ENCODE measurements at regions not wholly inside any gene's neighbourhood (a gene's known extent, or its start where the extent isn't known, plus 50 kb on each side); places are given as distances from the start of the nearest gene placed in this dataset.
"Not testable (repeated sequence)": the region's sequence is repeated elsewhere in the genome, so short reads cannot be mapped to it uniquely, and the experiment has no call there.

GRCh38 chr15:20440390-20440789 is 101.2 kb downstream of the GOLGA6L6 start:
- H3K9me3 ChIP-seq (ENCODE audit: control insufficient read depth, insufficient read depth, low read length); CTCF ChIA-PET; H3K23ac ChIP-seq (ENCODE audit: low read depth, low read length); H3K18ac ChIP-seq (ENCODE audit: low read depth, low read length); H4K8ac ChIP-seq (ENCODE audit: low read depth in 2 of 2, low read length in 2 of 2); H3K4ac ChIP-seq (ENCODE audit: low read depth, low read length); BruUV-seq (replicated peaks); H3K4me1 ChIP-seq (ENCODE audit: control insufficient read depth, insufficient read depth, low read length); H2BK20ac ChIP-seq (ENCODE audit: low read depth, low read length); H3K4me2 ChIP-seq (ENCODE audit: low read depth, low read length); H3K4me3 ChIP-seq (ENCODE audit: insufficient read depth, low read depth, low read length); in situ Hi-C loops (cut with MboI; ENCODE audit: low sequenced_read_pairs); dilution Hi-C loops (cut with HindIII; ENCODE audit: low sequenced_read_pairs, unreplicated experiment); H3K56ac ChIP-seq (ENCODE audit: extremely low read depth, insufficient read depth, low read length); H2AK9ac ChIP-seq (replicated peaks; ENCODE audit: low read depth, low read length, poor library complexity); H4K91ac ChIP-seq (ENCODE audit: insufficient read depth, low read depth, low read length); POLR2A ChIA-PET (ENCODE audit: unreplicated experiment); H3K9ac ChIP-seq (ENCODE audit: low read depth, low read length); H2BK5ac ChIP-seq (ENCODE audit: low read depth, low read length, poor library complexity, severe bottlenecking); H3K9me1 ChIP-seq (ENCODE audit: insufficient read depth, low read length); ATAC-seq (ENCODE audit: low read depth); H3K27ac ChIP-seq (ENCODE audit: insufficient read depth, low read length); intact Hi-C loops (cut with micrococcal nuclease); H3K36me3 ChIP-seq (ENCODE audit: control insufficient read depth, insufficient read depth, low read length); H2AK5ac ChIP-seq (ENCODE audit: low read depth, low read length); H3K79me1 ChIP-seq (ENCODE audit: low read depth in 1 of 2, low read length in 2 of 2); H4K5ac ChIP-seq (ENCODE audit: low read depth, low read length); H2BK15ac ChIP-seq (ENCODE audit: low read depth, low read length); H2AFZ ChIP-seq (replicated peaks; ENCODE audit: low read length, poor library complexity); H2BK120ac ChIP-seq (ENCODE audit: low read depth, low read length); H4K20me1 ChIP-seq (ENCODE audit: insufficient read depth, low read length); H3K27me3 ChIP-seq (ENCODE audit: control insufficient read depth, insufficient read depth, low read length); H3K14ac ChIP-seq (replicated peaks; ENCODE audit: low read depth, low read length); DNase-seq: not testable (repeated sequence)
- WGBS, 2 experiments (ENCODE audit: extremely low coverage in 2 of 2, insufficient read length in 1 of 2), result 91% methylated on average over 4 of the region's 11 CpGs; no CpG with 5 or more reads in 1 of the 2 experiments

DNA sequence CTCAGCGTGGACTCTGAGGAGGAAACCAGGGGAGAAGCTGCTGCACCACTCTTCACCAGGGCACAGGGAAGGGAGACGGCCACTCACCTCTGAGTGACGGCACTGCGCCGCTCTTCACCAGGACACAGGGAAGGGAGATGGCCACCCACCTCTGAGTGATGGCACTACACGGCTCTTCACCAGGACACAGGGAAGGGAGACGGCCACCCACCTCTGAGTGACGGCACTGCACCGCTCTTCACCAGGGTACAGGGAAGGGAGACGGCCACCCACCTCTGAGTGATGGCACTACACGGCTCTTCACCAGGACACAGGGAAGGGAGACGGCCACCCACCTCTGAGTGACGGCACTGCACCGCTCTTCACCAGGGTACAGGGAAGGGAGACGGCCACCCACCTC is 102.5 kb downstream of the GOLGA6L6 start:
- POLR2A ChIA-PET (ENCODE audit: unreplicated experiment); H3K23ac ChIP-seq (ENCODE audit: low read depth, low read length); H2BK15ac ChIP-seq (ENCODE audit: low read depth, low read length); dilution Hi-C loops (cut with HindIII; ENCODE audit: low sequenced_read_pairs, unreplicated experiment); H3K4me1 ChIP-seq (ENCODE audit: control insufficient read depth, insufficient read depth, low read length); H2AK9ac ChIP-seq (replicated peaks; ENCODE audit: low read depth, low read length, poor library complexity); in situ Hi-C loops (cut with MboI; ENCODE audit: low sequenced_read_pairs); H4K91ac ChIP-seq (ENCODE audit: insufficient read depth, low read depth, low read length); CTCF ChIA-PET; H4K5ac ChIP-seq (ENCODE audit: low read depth, low read length); intact Hi-C loops (cut with micrococcal nuclease); H3K9ac ChIP-seq (ENCODE audit: low read depth, low read length); H2BK120ac ChIP-seq (ENCODE audit: low read depth, low read length); H3K4me2 ChIP-seq (ENCODE audit: low read depth, low read length); H3K9me3 ChIP-seq (ENCODE audit: control insufficient read depth, insufficient read depth, low read length); H3K36me3 ChIP-seq (ENCODE audit: control insufficient read depth, insufficient read depth, low read length); BruUV-seq (replicated peaks); H2AFZ ChIP-seq (replicated peaks; ENCODE audit: low read length, poor library complexity); H2BK20ac ChIP-seq (ENCODE audit: low read depth, low read length); H4K8ac ChIP-seq (ENCODE audit: low read depth in 2 of 2, low read length in 2 of 2); ATAC-seq (ENCODE audit: low read depth); H3K9me1 ChIP-seq (ENCODE audit: insufficient read depth, low read length); H3K4ac ChIP-seq (ENCODE audit: low read depth, low read length); H3K18ac ChIP-seq (ENCODE audit: low read depth, low read length); H4K20me1 ChIP-seq (ENCODE audit: insufficient read depth, low read length); H2AK5ac ChIP-seq (ENCODE audit: low read depth, low read length); H3K14ac ChIP-seq (replicated peaks; ENCODE audit: low read depth, low read length); DNase-seq; H3K27me3 ChIP-seq (ENCODE audit: control insufficient read depth, insufficient read depth, low read length); H3K56ac ChIP-seq (ENCODE audit: extremely low read depth, insufficient read depth, low read length); H3K4me3 ChIP-seq (ENCODE audit: insufficient read depth, low read depth, low read length); H3K27ac ChIP-seq (ENCODE audit: insufficient read depth, low read length); H2BK5ac ChIP-seq (ENCODE audit: low read depth, low read length, poor library complexity, severe bottlenecking); H3K79me1 ChIP-seq (ENCODE audit: low read depth in 1 of 2, low read length in 2 of 2): not testable (repeated sequence)
- WGBS, 2 experiments (ENCODE audit: extremely low coverage in 2 of 2, insufficient read length in 1 of 2), result no CpG with 5 or more reads among the region's 15 CpGs
